T-helper 2 cell treated with Interferon-gamma antibody and Interleukin-4, amounts not matched to agents 100 ng/mL and 5 ng/mL, for 36 hours (primary cell): ENCODE measurements at regions not wholly inside any gene's neighbourhood (a gene's known extent, or its start where the extent isn't known, plus 50 kb on each side); places are given as distances from the start of the nearest gene placed in this dataset.
"Not testable (repeated sequence)": the region's sequence is repeated elsewhere in the genome, so short reads cannot be mapped to it uniquely, and the experiment has no call there.

Experiments used
- intact Hi-C: fragments of 100-400 bp; cut with micrococcal nuclease; formaldehyde crosslinking; loops from one replicate; pipeline ENCODE4 v1.15.1; 2023

DNA sequence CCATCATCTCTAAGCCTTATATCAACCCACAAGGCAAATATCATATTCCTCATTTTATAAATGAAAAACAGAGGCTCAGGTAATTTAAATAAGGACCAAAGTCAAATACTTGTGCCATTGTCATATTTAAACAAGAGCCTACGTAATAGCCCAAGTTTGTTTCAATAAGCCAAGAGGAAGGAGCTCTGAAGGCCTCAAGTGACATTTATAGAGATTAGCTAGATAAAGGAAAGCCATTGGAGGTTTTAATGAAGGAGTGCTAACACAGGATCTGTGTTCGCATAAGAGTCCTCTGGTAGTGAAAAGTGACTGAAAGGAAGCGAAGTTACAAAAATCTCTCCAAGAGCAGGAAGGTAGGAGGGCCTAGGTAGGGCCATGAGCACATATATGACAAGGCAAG lies 384.9 kb upstream of the NOCT start:
- intact Hi-C loops = no loop called here

DNA sequence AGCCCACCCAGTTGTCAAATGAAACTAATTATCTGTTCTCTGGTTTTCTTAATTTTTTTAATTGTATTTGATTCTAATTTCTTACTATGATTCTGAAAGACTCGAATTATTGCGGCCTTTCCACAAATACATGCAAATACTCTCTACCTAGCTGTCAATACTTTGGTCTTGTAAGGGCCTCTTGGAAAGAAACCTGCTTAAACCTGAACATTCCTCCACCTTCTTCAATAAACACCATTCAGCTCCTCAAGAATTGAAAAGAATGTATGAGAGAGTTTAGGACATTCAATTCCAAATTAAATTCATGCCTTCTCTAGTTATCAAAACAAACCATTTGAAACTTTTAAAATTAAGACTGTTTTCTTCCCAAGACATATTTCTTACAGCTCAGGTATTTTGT lies 385.9 kb upstream of the NOCT start:
- intact Hi-C loops = no loop called here

DNA sequence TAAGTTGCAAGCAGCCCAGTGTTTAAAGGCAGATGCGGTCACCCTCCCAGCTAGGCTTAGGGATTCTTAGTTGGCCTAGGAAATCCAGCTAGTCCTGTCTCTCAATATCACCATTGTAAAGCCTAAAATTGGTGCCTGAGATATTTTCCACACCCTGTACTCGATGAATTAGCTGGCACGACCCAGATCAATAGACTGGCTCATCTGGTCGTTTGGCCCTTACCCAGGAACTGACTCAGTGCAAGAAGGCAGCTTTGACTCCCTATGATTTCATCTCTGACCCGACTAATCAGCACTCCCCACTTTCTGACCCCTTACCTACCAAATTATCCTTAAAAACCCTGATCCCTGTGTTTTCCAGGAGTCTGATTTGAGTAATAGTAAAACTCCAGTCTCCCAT lies 384.9 kb upstream of the SLC7A11 start:
- intact Hi-C loops = no loop called here

DNA sequence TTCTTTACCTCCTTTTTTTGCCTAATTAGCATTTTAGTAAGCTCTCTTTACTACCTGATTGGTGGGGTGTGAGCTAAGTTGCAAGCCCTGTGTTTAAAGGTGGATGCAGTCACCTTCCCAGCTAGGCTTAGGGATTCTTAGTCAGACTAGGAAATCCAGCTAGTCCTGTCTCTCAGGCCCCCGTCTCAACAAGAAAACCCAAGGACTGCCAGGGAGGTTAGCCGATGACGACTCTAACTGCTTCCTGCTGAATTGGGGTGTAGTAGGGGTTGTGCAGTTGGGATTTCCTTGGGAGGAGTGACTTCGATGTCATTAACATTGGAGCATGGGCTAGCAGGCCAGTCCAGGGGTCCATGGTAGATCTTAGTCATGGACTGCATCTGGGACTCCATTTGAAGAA lies 380.2 kb upstream of the SLC7A11 start:
- intact Hi-C loops = not testable (repeated sequence)

DNA sequence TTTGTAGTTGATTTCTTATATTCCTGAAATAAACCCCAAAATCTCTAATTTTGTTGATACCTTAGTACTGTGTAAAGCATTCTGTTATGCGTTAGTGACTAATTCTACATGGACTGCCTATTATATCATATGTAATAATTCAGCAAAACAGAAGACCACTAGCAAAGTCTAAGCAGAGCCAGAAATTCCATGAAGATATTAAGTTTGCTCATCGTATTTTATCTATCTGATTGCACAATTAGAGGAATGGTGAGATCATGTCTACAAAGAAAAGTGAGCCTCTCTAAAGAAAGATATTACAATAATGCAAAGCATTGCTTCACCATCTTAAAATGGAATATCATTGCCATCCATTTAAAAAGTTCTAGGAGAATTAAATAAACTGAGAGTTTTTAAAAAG lies 374.6 kb upstream of the SLC7A11 start:
- intact Hi-C loops = no loop called here

DNA sequence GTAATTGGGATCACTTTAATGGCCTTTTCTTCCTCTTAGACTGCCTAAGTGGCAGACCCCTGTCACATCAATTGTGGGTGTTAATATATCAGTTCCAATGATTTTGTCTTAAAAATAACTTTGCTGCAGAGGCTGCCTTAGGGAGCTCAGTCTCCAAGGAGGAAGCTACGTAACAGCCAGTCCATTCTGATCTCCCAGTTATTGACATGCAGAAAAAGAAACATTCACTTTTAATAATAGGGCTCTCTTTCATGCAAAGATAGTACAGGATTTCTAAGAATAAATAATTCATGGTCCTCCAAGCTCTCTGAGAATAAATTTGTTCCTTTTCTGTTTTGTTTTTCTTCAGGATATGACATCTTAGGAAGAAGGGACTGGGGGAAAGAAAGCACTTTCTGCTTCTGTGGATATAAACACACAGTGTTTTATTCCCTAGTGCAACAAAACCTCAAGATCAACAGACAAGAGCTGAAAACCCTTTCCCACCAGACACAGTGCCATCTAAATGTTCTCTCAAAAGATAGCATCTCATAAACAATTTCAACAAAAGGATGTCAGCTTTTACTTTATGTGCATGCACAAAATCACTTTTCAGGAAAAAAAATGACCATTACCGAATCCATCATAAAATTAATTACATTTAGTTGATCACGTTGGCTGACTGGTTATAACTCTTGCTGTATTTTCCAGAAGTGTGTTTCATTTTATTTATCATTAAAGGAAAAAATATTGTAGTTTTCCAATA lies 372.4 kb upstream of the SLC7A11 start:
- intact Hi-C loops = no loop called here

DNA sequence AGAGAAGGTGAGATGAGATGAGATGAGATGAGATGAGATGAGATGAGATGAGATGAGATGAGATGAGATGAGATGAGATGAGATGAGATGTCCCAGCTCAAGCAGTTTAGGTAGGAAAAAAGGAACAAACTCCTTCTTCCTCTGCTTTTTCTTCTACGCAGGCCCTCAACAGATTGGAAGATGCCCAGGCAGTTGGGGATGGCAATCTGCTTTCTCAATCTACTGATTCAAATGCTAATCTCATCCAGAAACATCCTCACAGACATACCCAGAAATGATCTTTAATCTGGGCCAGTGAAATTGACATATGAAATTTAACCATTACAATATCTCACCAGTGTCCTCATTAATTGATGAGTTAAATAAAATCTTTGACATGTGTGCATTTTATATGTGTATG lies 370.3 kb upstream of the SLC7A11 start:
- intact Hi-C loops = no loop called here

DNA sequence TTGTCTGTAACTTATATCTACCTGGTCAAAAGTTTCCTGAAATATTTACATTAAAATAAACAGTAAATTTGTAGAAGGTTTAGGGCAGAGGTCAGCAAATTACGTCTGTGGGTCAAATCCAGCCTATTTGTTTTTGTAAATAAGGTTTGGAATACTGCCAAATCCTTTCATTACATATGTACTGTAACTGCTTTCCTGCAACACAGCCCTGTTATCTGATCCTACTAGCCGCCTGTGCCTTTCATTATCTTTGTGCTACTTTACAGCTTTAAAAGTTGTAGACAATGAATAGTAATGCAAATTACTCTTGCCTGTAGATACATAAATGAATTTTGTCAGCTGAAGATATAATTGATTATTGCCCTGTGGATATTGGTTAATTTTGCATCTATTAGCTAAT lies 369.6 kb upstream of the SLC7A11 start:
- intact Hi-C loops = no loop called here

DNA sequence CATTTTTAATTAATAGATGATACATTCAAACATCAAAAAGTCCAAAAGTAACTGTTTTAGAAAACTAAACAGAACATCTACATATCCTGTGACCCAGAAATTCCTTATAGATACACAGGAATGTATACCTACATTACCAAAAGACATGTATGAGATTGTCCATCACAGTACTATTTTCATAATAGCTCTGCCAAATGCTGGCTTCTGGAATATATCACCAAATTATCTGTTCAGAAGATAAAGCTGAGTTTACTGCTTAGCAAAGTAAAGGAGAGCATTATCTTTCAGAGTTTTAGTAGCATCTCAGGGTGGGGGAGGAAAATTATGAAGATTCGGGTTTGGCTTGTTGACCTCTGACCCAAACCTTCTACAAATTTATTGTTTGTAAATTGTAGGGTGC lies 368.9 kb upstream of the SLC7A11 start:
- intact Hi-C loops = no loop called here

DNA sequence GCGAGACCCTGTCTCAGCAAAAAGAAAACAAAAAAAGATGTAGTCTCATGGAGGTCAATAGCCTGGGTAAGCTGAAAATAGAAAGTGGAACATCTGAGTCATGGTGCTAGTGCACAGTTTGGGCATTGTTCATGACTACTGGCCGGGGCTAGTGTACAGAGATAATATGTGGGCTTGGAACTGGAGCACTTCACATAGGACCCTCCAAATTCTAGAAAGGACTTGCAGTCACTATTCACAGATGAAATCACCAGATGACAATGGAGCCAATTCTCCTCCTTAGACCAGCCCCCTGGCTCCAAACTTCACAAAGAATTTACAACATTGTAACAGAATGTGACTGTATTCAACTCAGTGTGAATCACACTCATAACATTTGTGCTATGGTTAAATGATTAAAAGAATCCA lies 367.8 kb upstream of the SLC7A11 start:
- intact Hi-C loops = no loop called here

DNA sequence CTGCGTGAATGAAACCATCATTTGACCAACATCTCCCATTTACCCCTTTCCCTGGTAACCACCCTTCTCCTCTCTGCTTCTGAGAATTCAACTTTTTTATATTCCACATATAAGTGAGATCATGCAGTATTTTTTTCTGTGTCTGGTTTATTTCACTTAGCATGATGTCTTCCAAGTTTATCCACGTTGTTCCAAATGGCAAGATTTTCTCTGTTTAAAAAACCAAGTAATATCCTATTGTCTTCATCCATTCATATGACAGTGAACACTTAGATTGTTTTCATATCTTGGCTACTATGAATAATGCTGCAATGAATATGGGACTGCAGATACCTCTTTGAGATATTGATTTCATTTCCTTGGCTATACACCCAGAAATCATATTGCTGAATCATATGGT lies 362.4 kb upstream of the SLC7A11 start:
- intact Hi-C loops = no loop called here

DNA sequence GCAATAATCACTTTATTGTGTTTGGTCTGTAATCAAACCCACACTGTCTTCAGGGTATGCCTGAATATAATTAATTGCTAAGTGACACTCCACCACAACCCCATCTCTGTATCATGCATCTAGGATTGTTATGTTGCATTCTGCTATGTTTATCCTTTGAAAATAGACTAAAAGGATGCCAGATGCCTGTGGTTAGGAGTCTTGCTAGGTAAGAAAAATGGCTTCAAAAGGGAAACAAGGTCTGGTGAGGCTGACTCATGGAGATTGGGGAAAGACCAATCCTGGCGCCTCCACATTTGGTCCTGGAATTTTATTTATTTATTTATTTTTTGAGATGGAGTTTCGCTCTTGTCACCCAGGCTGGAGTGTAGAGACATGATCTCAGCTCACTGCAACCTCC lies 360.5 kb upstream of the SLC7A11 start:
- intact Hi-C loops = no loop called here

DNA sequence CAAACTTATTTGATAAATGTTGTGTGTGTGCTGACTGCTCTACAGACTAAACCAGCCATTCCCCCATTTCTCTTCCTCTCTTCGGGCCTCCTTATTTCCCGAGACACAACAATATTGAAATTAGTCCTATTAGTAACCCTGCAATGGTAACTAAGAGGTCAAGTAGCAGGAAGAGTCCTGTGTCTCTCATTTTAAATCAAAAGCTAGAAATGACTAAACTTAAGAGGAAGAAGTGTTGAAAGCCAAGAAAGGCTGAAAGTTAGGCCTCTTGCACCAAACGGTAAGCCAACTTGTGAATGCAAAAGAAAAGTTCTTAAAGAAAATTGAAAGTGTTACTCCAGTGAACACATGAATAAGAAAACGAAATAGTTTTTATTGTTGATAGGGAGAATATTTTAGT lies 357.8 kb upstream of the SLC7A11 start:
- intact Hi-C loops = no loop called here

DNA sequence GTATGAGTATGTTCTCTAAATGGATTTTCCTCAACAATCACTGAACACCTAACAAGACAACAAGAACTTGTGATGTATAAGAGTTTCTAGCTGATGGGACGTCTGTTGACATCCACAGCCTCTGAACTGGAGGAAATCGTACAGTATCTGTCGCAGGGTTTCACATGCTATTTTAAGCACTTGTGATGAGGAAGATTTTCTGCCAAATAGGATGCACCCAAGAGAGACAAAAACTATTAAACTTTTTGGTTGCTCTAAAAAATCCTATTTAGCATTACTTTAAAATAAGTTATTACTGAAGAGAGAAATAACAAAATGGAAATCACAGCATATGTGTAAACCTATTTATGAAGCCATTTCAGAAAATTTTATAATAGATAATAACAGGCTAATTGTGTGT lies 356.1 kb upstream of the SLC7A11 start:
- intact Hi-C loops = no loop called here

DNA sequence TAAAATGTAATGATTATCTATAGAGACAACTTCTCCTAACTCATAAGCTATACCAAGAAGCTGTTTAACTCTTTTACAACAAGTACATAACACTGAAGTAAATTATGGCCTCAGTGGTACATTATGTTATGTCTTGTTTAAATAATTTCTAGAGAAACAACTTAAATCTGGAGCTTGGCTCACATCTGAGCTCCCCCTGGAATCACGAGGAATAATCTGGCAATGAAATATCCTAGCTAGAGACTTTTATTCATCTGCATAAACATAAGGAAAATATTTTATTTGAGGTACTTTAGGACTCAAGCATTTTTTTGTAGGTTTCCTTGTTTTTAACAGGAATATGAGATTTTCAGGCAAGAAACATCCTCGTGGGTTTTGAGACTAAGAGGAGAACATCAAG lies 354.7 kb upstream of the SLC7A11 start:
- intact Hi-C loops = no loop called here

DNA sequence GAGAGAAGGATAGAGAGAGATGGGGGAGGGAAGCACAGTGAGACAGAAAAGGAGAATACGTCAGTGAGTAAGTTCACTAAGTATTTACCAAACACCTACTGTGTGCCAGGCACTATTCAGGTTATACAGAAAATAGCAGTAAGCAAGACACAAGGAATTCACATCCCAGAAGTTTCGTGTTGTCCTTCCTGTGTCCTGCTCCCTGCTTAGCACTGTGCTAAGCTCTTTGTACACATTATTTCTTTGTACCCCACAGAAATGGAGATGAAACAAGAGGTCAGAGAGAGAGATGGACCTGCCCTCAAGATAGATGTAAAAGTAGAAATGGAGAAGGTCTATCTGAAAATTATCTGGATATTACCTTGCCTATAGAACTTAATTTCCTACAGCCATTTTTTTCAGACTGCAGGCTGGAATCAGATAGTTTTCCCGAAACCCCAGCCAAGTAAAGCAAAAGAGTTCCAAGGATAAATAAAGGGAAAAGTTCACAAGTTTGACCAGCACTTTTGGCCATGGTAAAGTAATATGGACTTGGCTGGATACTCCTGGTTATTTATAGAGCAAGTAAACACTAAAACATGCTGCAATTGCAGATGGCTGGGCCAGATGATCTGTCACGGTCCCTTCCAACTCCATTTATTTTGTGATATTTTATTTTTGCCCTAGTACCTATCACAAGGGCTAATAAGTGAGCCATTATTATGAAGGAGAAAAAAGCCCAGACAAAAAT lies 353.7 kb upstream of the SLC7A11 start:
- intact Hi-C loops = no loop called here

DNA sequence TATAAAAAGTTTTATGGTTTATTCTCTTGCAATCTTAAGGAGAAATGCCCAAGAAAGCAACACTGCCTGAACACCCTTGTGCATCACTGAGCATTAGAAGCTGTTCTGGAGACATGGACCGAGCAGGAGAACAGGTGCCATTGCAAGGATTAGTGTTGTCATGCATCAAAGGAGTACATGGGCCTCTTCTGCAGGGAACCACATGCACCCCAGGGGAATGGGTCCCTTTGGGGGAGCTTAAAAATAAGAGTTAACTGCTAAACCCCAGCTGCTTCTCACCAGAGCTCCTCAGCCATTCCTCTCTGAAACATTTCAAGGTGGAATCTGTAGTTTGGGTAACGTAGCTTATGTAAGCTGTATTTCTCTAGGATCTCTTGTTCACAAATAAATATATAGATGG lies 353.0 kb upstream of the SLC7A11 start:
- intact Hi-C loops = no loop called here

DNA sequence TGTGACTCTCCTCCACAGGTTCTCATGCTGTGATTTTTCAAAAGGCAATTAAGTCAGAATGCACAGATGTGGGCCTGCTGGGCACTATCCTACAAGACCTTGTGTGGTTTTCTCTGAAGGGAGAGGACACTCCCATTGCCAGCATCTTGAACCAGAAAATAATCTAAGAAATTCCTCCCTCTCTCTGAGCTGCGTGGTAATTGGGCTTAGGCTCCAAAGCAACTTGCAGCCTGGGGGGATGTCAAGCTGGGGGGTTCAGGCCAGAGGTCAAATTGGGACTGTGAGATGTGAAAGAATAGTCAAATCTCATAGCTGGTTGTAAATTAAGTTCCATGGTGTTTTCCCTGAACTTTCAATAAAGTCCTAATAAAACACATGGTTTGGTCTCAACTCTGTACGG lies 350.6 kb upstream of the SLC7A11 start:
- intact Hi-C loops = no loop called here

DNA sequence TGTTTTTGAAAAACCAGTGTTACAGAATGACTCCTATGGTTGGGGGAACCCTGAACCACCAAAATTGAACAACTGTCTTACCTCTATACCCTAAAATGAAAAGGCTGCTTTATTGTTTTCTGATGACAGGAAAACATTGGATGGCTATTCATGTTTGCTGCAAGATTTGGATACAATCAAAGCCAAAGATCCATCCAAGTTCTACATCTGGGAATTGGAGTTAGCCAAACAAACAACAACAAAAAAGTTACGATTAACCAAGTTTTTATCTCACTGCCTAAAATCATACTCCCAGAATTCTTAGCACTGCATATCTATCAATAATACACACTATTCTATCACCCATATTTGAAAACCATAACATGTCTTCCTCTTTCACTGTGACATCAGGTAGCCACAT lies 349.7 kb upstream of the SLC7A11 start:
- intact Hi-C loops = no loop called here

DNA sequence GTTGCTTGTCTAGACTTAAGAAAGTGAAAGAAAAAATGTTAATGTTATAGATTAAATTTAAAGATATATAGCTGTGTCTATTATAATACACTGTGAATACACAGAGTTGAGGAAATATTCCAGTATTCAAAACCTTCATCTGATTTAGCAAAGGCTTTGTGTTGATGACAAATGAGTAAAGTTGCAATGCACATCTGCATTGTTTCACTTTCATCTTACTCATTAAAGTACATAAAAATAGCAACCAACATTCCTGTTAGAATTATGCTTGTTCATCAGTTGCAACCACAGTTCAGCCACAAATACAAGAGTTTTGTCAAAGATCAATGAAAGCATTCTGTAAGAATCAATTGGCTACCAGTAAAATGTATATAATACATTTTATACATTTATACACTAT lies 346.4 kb upstream of the SLC7A11 start:
- intact Hi-C loops = no loop called here

DNA sequence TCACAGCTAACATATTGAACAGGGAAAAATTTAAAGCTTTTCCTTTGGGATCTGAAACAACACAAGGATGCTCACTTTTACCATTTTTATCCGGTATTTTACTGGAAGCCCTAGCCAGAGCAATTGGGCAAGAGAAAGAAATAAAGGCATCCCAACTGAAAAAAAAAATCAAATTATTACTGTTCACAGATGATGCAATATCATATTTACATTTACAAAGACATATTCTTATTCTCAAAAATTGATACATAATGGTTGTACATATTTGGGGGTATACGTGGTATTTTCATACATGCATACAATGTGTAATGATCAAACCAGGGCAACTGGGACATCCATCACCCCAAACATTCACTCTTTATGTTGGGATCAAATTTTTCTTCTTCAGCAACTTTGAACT lies 337.0 kb upstream of the SLC7A11 start:
- intact Hi-C loops = no loop called here

DNA sequence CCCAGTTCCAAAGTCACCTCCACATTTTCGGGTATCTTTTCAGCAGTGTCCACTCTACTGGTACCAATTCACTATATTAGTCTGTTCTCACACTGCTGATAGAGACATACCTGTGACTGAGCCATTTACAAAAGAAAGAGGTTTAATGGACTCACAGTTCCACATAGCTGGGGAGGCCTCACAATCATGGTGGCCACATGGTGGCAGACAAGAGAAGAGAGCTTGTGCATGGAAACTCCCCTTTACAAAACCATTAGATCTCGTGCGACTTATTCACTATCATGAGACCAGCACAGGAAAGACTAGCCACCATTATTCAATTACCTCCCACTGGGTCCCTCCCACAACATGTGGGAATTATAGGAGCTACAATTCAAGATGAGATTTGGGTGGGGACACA lies 335.7 kb upstream of the SLC7A11 start:
- intact Hi-C loops = not testable (repeated sequence)

DNA sequence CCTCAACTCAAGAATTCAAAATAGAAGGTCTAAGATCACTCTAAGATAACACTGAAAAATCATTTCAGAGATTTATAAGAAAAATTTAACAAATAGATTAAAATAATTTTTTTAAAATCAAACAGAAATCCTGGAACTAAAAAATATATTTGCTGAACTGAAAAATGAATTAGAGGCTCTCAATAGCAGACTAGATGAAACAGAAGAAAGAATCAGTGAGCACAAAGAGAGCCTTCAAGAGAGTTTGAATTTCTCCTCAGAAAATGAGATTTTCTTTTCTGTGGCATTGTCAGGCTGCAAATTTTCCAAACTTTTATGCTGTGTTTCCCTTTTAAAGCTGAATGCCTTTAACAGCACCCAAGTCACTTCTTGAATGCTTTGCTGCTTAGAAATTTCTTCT lies 335.0 kb upstream of the SLC7A11 start:
- intact Hi-C loops = no loop called here
